NB4 (cell line): ENCODE measurements at regions not wholly inside any gene's neighbourhood (a gene's known extent, or its start where the extent isn't known, plus 50 kb on each side); places are given as distances from the start of the nearest gene placed in this dataset.

Experiments used
- DNase-seq: peaks from one replicate; pipeline ENCODE4 v3.0.0; 2010; ENCODE audit warnings: low read depth
- H3K4me3 ChIP-seq: one replicate; pipeline ENCODE4 v1.5.1; 2011; ENCODE audit warnings: mild to moderate bottlenecking, low read depth, low read length, moderate library complexity
- CTCF ChIP-seq: IDR thresholded peaks from one replicate; pipeline ENCODE4 v1.5.1; 2012; ENCODE audit warnings: low read depth, low read length
- MAX ChIP-seq: IDR thresholded peaks from 2 replicates; pipeline ENCODE4 v1.6.1; 2011; ENCODE audit warnings: low read depth, low read length
- MYC ChIP-seq: IDR thresholded peaks from 2 replicates; pipeline ENCODE4 v1.6.1; 2011; ENCODE audit warnings: low read depth, low read length
- POLR2A ChIP-seq: IDR thresholded peaks from 2 replicates; pipeline ENCODE4 v1.6.1; 2011; ENCODE audit warnings: mild to moderate bottlenecking; ENCODE audit not compliant: insufficient read length; ENCODE audit errors: extremely low read depth

GRCh38 chr7:56181010-56181409, 64.8 kb upstream of the NUPR2 start:
- TF ChIP-seq CTCF (no peak), MAX (no peak)
- H3K4me3 ChIP-seq, result no peak overlapping the region
- DNase-seq, result no peak

GRCh38 chr7:56175771-56176170, 59.6 kb upstream of the NUPR2 start:
- no peak for DNase-seq

GRCh38 chr7:56174875-56175760, 58.9 kb upstream of the NUPR2 start:
- DNase-seq, result no peak
- H3K4me3 ChIP-seq, result no peak overlapping the region
- no peak for TF ChIP-seq CTCF
- no peak for TF ChIP-seq MAX

More at GRCh38 chr7:56175771-56176170, 59.6 kb upstream of the NUPR2 start:
- no peak overlapping the region for H3K4me3 ChIP-seq
- no peak for TF ChIP-seq CTCF
- no peak for TF ChIP-seq MYC
- no peak for TF ChIP-seq POLR2A
- TF ChIP-seq MAX, result no peak

- no peak for TF ChIP-seq POLR2A
- no peak for TF ChIP-seq MAX
- no peak for TF ChIP-seq MYC
- TF ChIP-seq CTCF, result no peak
- DNase-seq, result no peak
- H3K4me3 ChIP-seq, result no peak overlapping the region
Observed at GRCh38 chr7:56174346-56174874, 58.2 kb upstream of the NUPR2 start.
